GM18511 (cell line): ENCODE measurements at regions not wholly inside any gene's neighbourhood (a gene's known extent, or its start where the extent isn't known, plus 50 kb on each side); places are given as distances from the start of the nearest gene placed in this dataset.
A peak's percentile ranks its signal among the peaks of the same experiment; 100 is the strongest.

ENCODE experiments used
- ATAC-seq: cut with Tn5 transposase; IDR thresholded peaks from one replicate; pipeline ENCODE4 v1.9.1; 2021; ENCODE audit warnings: mild to moderate bottlenecking, moderate library complexity; ENCODE audit not compliant: unreplicated experiment

DNA sequence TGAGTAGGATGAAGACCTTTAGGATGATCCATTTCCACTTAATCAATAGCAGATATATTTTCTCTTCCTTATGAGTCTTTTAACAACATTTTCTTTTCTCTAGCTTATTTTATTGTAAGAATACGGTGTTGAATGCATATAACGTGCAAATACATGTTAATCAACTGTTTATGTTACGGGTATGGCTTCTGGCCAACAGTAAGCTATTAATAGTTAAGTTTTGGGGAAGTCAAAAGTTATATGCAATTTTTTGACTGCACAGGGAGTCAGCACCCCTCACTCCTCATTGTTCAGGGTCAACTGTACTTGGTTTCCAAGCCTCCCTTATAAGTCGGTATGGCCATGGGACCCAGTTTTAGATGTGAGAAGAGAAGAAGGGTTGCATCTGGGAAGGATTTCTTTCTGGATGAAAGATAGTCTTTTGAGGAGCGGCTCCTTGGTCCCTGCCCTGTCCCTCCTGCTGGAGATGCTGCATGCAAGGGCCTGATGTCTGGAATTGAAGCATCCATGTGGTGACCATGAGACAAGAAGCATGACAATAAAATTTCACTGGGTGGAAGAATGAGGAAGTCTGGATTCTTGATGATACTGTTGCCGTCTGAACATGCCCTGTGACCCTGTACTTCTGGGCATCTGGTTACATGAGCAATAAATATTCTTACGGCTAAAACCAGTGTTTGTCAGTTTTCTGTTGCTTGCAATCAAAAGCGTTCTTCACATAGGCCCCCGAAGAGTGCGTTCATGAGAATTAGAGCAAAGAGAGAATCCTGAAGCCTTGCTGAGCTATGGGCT, 194.7 kb upstream of the PMEPA1 start:
- ATAC-seq: no peak

DNA sequence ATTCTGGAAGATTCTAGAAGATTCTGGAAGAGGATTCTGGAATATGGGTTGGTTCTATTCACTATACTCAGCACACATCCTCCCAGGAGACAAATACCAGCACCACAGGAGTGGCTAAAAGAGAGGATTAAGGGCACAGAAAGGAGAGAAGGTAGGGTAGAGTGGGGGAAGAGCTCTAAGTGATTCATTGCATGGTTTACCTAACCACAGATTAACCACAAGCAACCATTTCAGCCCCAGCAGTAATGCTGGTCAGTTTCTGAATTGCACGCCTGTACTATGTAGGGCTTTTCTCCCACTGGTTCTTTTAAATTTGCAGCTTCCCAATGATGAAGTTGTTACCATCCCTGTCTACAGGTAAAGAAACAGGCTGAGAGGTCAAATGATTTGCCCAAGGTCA, 192.7 kb upstream of the PMEPA1 start:
- peak; percentile 97 for ATAC-seq

DNA sequence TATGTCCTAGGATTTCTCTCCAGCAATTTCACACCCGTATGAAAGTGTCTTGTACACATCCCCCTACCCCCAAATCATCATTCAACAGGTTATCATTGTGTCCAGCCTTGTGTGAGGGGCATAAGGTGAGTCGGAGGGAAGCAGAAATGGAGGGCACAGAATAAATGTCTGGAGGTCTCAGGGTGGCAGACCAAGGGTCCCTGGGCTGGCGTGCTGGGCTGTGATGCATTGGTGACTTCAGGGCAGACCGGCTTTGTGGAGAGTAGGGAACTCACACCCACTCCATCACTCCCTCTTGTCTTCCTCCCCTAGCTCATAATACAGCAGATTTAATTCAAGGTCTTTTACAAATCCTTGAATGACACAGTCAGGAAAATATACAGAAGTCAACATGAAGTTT, 191.7 kb upstream of the PMEPA1 start:
- no peak for ATAC-seq

DNA sequence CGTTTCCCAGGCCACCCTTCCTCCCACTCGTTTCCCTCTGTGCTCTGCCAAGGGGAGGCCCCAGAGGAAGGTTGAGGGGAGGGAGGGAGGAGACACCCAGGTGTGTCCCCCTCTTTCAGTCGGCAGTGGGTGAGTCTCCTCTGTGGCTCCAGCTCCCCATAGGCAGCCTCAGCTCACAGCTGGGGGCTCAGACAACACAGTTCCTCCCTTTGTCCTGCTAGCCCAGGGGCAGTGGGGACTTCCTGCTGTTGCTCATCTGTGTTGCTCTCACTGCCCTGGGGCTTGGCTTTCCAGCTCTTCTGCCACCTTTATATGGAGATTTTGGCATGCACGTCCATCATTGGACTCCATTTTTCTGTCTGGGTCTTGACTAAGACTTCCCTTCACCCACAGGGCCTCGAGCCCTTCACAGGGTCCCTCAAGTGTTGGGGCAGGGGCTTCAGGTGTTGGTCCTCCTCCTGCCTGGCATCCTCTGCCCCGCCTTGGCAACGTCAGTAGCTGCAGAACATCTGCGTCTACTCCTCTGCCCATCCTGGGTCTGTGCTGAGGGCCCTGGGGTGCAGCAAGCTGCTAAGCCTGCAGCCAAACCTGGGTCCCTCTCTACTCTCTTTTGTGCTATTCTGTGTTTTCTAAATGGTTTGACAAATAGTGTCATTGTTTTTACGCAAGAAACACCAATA, 190.6 kb upstream of the PMEPA1 start:
- no peak for ATAC-seq

DNA sequence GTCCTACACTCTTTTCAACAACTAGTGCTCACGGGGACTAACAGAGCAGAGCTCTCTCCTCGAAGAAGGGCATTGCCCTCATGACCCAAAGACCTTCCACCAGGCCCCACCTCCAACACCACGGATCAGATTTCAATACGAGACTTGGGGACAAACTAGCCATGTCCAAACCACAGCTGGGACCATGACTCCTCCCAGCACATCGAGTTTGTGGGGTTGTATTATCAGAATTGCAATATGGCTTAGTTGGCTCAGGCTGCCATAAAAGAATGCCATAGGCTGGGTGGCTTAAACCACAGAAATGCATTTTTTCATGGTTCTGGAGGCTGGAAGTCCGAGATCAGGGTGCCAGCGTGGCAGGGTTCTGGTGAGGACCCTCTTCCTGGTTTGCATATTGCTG, 189.7 kb upstream of the PMEPA1 start:
- ATAC-seq: no peak

DNA sequence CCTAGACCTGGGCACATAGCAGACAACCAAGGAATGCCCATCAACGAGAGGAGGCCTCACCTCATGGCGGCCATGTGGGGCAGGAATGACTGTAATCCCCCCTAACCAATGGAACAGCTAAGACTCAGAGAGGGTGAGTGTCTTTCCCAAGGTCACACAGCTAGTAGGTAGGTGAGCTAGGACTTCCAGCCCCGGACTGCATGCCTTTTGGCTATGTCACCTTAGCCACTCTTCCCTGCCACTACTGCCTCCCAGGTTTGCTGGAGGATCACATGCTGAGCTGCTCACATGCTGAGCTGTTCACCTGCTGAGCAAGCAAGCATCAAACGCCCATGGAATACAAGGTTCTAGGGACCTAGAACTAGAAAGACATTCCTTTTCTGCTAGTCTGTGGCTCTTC, 188.5 kb upstream of the PMEPA1 start:
- no peak for ATAC-seq

DNA sequence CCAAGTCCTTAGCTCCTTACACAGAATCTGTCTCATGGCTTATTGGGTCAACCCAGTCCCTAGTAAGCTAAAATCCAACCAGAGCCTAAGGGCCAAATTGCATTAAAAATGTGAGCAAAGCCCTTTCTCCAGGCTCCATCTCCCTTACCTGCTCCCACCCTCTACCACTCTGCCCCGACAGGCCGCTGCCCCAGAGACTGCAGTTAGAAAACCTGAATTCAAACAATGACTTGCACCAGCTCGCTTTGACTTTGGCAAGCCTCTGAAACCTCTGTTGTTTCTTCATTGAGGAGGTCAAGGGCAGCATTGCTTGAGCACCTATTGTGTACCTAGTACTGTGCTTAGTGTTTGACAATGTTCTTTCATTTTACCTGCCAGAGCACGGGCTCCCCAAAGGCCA, 188.1 kb upstream of the PMEPA1 start:
- ATAC-seq: no peak

DNA sequence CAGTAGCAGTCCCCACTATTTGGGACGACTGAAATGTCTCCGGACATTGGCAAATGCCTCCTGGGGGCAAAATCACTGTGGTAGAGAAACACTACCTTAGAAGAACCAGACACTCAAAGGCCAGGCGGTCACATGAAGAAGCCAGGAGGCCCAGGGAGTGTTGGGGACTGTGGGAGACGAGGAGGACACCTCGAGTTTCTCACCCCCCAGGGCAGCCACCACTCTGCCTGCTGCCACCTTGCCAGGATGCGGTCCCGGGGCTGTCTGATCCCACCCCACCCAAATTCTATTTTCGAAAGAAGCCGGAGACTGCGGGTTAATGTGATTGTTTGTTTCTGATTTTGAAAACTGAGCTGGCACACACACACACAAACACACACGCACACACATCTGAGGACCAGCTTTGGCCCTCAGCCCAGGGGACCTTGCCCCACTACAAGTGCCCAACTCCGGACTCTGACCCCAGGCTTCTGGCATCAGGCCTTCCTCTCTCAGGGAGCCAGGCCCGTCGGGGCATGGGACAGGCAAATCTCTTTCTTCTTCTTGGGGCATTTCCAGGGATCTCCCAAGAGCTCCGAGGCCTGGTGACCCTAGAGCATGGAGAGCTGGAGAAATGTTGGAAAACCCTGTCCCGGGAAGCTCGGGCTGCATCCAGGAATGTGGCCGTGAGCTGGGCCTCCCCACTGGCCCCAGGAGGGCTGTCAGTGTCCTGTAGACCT, 187.5 kb upstream of the PMEPA1 start:
- no peak for ATAC-seq

DNA sequence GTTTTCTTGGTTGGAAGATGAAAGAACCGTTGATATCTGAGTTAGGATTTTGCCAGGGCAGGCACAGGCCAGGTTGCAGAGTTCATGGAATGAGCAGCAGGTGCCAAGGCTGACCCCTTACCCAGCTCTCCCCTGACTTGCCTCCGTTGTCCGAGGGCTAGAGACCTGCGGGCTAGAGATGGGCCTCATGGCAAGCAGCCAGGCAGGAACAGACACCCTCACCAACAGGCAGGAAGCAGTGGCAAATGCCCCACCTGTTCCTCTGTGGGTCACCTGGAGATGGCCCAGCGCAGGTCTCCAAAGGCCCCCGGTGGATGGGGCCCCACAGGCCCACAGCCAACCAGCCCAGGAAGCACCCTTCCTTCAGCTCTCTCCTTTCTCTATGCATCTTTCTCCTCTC, 186.7 kb upstream of the PMEPA1 start:
- no peak for ATAC-seq

DNA sequence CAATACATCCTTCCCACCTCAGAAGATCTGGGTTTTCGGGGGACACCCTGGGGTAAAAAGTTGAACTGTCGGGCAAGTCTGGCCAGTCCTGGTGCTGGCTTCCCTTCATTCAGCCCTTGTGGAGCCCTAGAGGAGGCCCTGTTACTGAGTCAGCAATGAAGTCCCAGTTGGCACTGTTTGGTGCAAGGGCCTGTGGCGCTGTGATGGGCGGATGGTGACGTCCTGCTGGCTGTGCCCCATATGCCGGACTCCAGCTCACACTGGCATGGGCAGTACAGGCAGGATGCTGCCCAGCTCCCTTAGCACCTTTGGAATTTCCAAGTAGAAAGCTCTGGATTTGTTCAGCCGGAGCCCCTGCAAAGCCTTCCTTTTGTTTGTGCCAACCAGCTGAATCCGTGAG, 186.2 kb upstream of the PMEPA1 start:
- no peak for ATAC-seq

DNA sequence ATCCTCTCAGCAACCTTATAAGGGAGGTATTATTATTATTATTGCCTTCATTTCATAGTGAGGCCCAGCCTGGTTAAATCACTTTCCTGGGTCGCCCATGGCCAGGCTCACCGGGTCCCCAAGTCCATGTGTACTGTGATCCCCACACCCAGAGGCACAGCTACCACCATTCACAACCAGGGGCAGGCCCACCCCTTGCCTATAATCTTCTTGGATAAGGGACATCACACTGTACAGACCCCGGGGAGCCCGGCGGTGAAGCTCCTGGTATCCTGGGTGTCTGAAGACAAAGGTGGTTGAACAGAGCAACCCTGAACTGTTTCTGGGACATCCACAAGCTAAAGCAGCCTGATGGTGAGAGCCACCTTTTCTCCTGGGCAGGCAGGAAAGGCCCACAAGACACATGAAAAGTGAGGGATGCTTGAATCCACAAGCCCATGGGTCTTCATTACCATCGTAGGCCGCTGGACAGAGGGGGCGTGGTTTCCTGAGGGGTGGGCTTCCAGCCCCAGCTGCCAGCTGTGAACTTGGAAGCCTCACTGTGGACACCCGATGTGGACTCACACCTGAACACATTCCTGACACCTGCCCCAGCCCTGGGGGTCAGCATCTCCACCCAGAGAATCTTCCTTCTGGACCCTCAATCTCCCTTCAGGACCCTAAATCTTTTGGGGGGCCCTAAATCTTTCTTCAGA, 185.5 kb upstream of the PMEPA1 start:
- no peak for ATAC-seq

DNA sequence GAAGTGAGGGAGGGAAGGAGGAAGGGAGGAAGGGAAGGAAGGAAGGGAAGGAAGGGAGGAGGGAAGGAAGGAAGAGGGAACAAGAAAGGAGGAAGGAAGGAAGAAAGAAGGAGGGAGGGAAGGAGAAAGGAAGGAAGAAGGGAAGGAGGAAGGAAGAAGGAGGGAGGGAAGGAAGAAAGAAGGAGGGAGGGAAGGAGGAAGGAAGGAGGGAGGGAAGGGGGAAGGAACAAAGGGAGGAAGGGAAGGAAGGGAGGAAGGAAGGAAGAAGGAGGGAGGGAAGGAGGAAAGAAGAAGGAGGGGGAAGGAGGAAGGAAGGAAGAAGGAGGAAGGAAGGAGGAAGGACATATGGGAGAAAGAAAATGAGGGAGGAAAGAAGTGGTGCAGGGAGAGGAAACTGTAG, 184.7 kb upstream of the PMEPA1 start:
- ATAC-seq: no peak

DNA sequence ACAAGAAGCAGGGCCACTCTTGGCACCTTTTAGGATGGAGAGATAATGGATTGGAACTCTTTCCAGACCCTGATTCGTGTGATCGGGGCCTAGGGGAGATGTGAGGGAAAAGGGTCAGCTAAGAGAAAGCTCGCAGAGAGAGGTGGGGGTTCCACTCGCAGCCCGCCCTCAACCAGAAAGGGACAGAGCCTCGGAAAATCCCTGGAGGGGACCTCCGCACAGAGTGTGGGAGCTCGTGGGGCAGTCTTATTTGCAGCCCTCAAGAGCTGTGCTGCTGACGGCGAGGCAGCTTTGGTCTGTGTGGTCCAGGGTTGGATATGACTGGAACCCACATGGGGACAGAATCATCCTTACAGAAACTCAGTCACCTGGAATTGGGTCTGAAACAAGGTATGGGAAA, 184.3 kb upstream of the PMEPA1 start:
- no peak for ATAC-seq

DNA sequence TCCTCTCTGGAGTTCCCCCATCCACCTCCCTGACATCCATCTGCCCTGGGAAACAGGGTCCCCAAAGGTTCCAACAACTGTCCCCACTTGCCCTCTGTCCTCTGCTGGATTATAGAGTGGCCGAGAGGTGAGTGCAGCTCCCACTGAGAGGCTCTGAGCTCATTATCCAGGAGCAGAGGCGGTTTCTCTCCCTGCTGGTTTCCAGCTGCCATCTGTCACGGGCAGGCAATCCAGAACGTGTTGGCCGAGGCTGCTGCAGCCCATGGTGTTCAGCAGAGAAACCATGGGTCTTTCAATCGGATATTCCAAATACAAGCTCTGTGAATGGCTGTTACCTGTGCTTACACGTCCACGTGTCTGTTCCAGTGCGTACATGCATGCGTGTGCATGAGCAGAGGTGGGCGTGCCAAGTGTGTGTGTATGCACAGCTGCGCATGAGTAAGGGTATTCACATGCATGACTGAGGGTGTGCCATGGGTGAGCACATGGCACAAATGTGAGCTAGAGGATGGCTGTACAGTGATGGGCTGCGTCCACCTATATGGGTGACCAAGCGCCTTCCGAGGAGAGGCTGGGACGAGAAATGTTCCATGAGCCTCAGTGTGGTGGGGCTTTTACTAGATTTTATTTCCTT, 183.7 kb upstream of the PMEPA1 start:
- no peak for ATAC-seq

DNA sequence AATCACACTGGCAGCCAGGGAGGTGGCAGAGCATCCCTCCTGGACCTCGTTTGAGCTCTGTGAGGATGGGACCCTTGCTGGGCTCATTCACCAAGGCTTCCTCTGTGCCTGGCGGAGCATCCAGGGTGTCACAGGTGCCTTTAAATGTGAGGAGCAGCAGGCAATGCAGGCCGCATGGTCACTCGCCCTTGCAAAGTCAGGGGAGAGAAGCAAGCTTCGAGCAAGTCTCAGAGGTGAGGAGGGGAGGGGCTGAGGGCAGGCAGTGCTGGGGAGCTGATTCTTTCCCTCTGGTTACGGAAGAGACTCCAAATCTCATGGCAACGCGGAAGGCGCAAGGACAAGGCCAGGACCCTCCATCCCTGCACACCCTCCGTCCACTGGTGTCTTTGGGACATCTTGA, 182.7 kb upstream of the PMEPA1 start:
- no peak for ATAC-seq

DNA sequence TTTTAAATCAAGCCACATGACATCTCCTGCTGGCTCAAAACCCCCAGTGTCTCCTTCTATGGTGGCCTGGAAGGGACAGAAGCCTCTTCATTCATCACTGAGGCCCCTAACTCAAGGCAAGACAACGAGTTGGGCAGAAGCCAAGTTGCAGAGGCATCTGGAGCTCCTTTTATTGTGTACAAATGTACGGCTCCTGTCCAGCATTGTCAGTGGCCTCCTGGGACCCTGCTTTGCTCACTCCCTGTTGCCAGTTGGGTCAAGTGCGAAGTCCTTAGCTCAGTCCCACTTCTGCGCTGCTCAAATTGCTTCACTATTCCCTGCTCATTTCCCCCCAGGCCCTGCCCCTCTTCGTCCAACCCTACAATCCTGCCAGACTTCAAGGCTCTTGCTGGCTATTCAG, 181.2 kb upstream of the PMEPA1 start:
- ATAC-seq: no peak

DNA sequence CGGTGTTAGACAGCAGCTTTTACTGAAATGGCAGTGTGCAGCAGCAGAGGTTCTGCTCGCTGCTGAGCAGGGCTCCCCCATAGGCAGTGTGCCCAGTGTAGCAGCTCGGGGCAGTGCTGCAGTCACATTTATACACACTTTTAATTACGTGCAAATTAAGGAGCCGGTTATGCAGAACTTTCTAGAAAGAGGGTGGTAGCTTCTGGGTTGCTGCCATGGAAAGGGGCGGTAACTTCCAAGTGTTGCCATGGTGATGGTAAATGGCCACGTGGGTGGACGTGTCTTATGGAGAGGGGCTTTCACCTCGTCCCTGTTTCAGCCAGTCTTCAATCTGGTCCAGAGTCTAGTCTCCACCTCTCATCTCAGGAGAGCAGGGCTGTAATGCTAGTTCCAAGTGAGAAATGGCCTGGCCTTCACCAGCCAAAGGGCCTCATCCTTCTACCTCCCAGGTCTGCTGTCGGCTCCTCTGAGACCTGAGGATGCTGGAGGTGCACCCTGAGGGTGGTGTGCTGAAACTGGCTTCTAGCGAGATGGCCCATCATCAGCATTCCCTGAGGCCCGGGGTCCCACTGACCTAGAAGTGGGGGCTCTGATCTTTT, 180.5 kb upstream of the PMEPA1 start:
- ATAC-seq: no peak

DNA sequence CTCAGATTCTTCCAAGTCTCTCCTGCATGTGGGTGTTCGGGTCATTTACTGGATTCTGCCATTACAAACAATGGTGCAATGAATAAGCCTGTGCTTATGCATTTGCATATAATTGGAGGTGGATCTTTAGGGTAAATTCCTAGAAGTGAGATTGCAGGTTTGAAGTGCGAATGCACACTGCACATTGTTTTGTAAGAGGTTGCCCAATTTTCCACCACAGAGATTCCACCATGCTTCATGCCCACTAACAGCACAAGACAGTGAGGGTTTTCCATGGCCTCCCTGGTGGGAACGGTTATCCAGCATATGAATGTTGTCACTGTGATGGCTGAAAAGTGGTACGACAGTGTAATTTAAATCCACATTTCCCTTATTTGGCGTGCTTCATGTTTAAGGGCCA, 178.8 kb upstream of the PMEPA1 start:
- no peak for ATAC-seq

DNA sequence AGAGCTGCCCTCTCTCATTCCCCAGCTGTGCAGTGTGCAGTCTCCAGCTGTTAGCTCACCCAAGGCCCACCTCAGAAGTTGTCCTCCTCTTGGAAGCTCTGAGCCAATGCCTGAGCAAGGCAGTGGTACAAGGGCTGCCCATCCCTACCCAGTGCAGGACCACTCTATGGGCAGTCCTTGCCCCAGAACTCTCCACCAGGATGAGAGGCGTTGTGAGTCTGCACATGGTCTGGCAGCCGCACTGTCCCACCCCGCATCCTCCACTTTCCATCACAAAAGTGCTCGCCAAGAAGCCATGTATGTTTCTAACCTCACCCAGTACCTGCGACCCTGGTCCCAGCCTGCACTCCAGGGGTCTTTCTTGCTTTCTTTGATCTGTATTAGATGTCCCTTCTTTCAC, 175.1 kb upstream of the PMEPA1 start:
- ATAC-seq: no peak

DNA sequence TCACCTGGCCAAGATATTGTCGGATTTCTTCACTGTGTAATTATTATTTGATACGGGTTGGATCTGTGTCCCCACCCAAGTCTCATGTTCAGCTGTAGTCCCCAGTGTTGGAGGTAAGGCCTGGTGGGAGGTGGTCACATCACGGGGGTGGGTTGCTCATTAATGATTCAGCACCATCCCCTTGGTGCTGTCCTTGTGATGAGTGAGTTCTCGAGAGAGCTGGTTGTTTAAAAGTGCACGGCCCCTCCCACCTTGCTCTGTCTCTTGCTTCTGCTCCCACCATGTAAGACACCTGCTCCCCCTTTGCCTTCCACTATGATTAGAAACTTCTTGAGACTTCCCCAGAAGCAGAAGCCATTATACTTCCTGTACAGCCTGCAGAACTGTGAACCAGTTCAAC, 173.9 kb upstream of the PMEPA1 start:
- no peak for ATAC-seq

DNA sequence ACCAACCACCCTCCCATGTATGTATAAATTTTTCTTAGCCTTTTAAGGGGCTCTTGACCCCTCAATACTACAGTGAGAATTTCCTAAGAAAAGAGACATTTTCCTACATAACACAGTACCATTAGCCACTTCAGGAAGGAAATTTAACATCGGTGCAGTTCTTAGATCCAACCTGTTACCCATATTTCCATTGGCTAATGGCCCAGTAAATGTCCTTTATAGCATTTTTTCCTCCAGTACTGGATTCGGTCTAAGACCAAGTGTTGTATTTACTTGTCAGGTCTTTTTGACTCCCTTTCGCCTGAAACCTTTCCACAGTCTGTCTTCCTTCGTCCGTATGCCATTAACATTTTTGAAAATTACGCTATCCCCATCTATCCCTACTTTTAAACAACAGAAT, 173.4 kb upstream of the PMEPA1 start:
- ATAC-seq: no peak
